Rectal smooth muscle tissue (tissue), 1 donor: ENCODE measurements at regions not wholly inside any gene's neighbourhood (a gene's known extent, or its start where the extent isn't known, plus 50 kb on each side); places are given as distances from the start of the nearest gene placed in this dataset.

Experiments used
- H3K27ac ChIP-seq: one replicate; pipeline ENCODE4 v1.7.0; 2013; ENCODE audit warnings: low read depth, low read length, inconsistent platforms
- H3K27me3 ChIP-seq: one replicate; pipeline ENCODE4 v1.7.0; 2013; ENCODE audit warnings: low read length; ENCODE audit not compliant: control insufficient read depth, insufficient read depth
- H3K36me3 ChIP-seq: one replicate; pipeline ENCODE4 v1.7.0; 2013; ENCODE audit warnings: low read length; ENCODE audit not compliant: control insufficient read depth, insufficient read depth
- H3K4me1 ChIP-seq: one replicate; pipeline ENCODE4 v1.7.0; 2013; ENCODE audit warnings: low read length; ENCODE audit not compliant: control insufficient read depth, insufficient read depth
- H3K4me3 ChIP-seq: one replicate; pipeline ENCODE4 v1.7.0; 2013; ENCODE audit warnings: low read length
- H3K9ac ChIP-seq: one replicate; pipeline ENCODE4 v1.7.0; 2013; ENCODE audit warnings: low read length

GRCh38 chr13:111595791-111596190, 275.3 kb downstream of the TEX29 start:
- H3K4me1 ChIP-seq, result no peaks in the 10 kb centered on the region
- H3K27me3 ChIP-seq, result no peaks in the 10 kb centered on the region
- no peaks in the 10 kb centered on the region for H3K36me3 ChIP-seq
- H3K27ac ChIP-seq, result no peak overlapping the region
- H3K4me3 ChIP-seq, result no peak overlapping the region
- no peak overlapping the region for H3K9ac ChIP-seq

- H3K27ac ChIP-seq, result no peak overlapping the region
- no peaks in the 10 kb centered on the region for H3K4me1 ChIP-seq
- H3K27me3 ChIP-seq, result no peaks in the 10 kb centered on the region
- no peak overlapping the region for H3K9ac ChIP-seq
- H3K4me3 ChIP-seq, result no peak overlapping the region
- H3K36me3 ChIP-seq, result no peaks in the 10 kb centered on the region
These were observed 276.8 kb downstream of the TEX29 start for GRCh38 chr13:111597191-111597611.

DNA sequence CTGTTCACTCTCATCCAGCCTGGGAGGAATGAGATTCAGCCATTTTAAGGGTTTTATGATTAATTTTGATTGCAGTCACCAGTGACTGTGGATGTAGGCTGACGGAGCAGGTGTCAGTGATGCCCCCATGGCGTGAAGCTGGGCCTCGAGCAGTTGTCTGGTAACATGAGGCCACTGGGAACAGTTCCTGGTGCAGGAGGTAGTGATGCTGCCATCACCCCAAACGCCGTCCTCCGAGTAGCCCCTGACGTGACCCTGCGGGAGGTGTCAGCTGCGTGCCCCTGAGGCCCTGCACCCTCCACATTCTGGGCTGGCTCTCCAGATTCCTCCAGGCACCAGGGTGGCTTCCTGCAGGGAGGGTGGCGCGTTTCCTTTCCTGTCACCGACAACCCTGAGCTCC, 277.2 kb downstream of the TEX29 start:
- Histone ChIP-seq H3K36me3 (no peaks in the 10 kb centered on the region), H3K4me1 (no peaks in the 10 kb centered on the region), H3K27me3 (no peaks in the 10 kb centered on the region), H3K4me3 (no peak overlapping the region), H3K9ac (no peak overlapping the region), H3K27ac (no peak overlapping the region)

DNA sequence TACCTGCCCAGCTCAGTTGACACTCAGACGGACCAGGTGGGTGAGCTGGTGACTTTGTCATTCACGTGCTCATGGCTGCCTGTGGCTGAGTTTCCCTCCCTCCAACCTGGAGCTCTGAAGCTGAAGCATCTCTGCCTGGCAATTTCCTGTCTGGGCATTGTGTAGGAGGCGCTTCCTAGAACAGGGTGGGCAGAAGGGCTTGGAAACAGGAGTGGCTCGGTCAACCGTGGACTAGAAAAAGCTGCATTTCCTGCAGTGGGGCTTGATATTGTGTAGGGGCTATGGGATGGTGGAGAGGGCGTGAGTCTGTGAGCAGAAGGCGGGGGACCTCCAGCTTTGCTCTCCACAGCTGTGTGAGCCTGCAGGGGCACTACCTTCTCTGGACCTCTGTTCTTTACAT, 278.3 kb downstream of the TEX29 start:
- H3K9ac ChIP-seq, result no peak overlapping the region
- no peaks in the 10 kb centered on the region for H3K36me3 ChIP-seq
- no peaks in the 10 kb centered on the region for H3K4me1 ChIP-seq
- H3K27me3 ChIP-seq, result no peaks in the 10 kb centered on the region
- no peak overlapping the region for H3K27ac ChIP-seq
- no peak overlapping the region for H3K4me3 ChIP-seq

DNA sequence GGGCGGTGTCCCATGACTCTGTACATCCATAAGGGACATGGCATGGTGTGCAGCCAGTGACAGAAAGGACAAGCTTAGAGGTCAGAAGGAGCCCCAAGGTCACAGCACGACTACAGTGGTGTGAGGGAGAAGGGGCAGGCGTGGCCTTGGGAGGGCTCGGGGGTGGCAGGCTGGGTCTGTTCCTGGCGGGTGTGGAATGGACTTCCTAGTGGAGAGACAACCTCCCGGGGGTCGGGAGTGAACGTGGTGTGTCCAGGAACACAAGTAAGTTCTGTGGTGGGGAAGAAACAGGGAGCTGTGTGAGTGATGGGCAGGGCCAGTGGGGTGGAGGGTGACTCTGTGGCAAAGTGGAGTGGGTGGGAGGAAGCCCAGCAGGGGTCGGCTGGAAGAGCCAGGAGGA, 279.3 kb downstream of the TEX29 start:
- no peaks in the 10 kb centered on the region for H3K4me1 ChIP-seq
- H3K27ac ChIP-seq, result no peak overlapping the region
- no peaks in the 10 kb centered on the region for H3K27me3 ChIP-seq
- no peak overlapping the region for H3K9ac ChIP-seq
- no peak overlapping the region for H3K4me3 ChIP-seq
- H3K36me3 ChIP-seq, result no peaks in the 10 kb centered on the region

GRCh38 chr13:111602874-111603273, 282.4 kb downstream of the TEX29 start:
- Histone ChIP-seq H3K36me3 (no peaks in the 10 kb centered on the region), H3K4me1 (no peaks in the 10 kb centered on the region), H3K9ac (no peak overlapping the region), H3K27me3 (no peaks in the 10 kb centered on the region), H3K4me3 (no peak overlapping the region), H3K27ac (no peak overlapping the region)

- Histone ChIP-seq H3K4me1 (no peaks in the 10 kb centered on the region), H3K36me3 (no peaks in the 10 kb centered on the region), H3K4me3 (no peak overlapping the region), H3K9ac (no peak overlapping the region), H3K27ac (no peak overlapping the region), H3K27me3 (no peaks in the 10 kb centered on the region)
These were observed 283.7 kb downstream of the TEX29 start for GRCh38 chr13:111604097-111604496.

DNA sequence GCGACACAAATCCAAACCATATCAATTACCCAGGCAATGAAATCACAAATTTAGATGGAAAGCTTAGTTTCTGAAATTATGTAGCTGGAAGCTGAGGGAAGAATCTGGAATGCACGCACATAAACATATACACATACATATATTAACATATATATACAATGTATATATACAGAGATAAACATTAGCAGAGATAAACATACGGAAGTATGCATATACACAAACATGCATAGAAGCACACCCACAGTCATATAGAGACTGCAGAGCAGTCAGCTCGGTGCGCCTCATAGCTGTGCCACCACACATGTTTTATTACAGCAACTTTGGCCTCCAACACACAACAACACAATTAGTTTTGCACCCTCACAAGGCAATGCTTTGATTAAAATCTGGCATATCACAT, 288.1 kb downstream of the TEX29 start:
- Histone ChIP-seq H3K9ac (no peak overlapping the region), H3K27ac (no peak overlapping the region), H3K36me3 (no peaks in the 10 kb centered on the region), H3K4me3 (no peak overlapping the region), H3K27me3 (no peaks in the 10 kb centered on the region), H3K4me1 (no peaks in the 10 kb centered on the region)

DNA sequence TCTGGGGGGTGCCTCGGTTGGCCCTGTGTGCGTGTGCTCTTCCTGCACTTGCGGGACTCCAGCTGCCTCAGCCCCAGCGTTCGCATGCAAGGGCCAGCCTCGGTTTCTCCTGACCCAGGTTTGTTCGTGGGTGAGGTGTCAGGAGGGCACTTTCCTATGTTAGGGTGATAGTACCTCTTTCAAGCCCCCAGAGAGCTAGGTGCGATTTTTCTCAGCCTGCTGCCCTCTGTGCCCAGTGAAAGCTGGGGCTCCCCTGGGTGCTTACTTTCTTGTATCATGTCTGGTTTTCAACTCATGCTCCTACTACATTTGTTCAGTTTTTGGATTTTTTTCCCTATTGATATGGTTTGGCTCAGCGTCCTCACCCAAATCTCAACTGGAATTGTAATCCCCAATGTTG, 289.2 kb downstream of the TEX29 start:
- H3K27ac ChIP-seq, result no peak overlapping the region

DNA sequence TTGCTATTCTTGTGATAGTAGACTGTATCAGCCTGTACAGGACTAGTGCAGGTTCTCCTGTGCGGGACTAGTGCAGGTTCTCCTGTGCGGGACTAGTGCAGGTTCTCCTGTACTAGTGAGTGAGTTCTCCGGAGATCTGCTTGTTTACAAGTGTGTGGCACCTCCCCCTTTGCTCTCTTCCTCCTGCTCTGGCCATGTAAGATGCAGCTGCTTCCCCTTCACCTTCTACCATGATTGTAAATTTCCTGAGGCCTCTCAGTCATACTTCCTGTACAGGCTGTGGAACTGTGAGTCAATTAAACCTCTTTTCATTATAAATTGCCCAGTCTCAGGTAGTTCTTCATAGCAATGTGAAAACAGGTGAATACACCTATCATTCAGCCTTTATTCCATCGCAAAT, 289.6 kb downstream of the TEX29 start:
- no peak overlapping the region for H3K9ac ChIP-seq
- no peak overlapping the region for H3K4me3 ChIP-seq
- no peaks in the 10 kb centered on the region for H3K4me1 ChIP-seq
- no peaks in the 10 kb centered on the region for H3K36me3 ChIP-seq
- no peaks in the 10 kb centered on the region for H3K27me3 ChIP-seq
- H3K27ac ChIP-seq, result no peak overlapping the region

More for the DNA sequence above, 289.2 kb downstream of the TEX29 start:
- no peak overlapping the region for H3K4me3 ChIP-seq
- H3K27me3 ChIP-seq, result no peaks in the 10 kb centered on the region
- H3K36me3 ChIP-seq, result no peaks in the 10 kb centered on the region
- H3K9ac ChIP-seq, result no peak overlapping the region
- H3K4me1 ChIP-seq, result no peaks in the 10 kb centered on the region

DNA sequence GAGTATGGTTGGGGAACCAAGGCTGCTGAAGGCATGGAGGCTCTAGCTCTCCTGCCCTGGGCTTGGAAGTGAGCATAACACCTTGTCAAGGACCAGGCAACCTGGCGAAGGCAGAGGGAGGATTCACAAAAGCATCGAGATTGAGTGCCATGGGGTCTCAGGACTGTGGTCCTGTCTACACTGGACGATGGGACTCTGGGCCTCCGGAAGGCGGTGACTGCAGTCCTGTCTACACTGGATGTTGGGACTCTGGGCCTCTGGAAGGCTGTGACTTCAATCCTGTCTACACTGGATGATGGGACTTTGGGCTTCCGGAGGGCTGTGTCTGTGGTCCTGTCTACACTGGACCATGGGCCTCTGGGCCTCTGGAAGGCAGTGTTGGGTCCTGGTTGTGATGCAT, 290.4 kb downstream of the TEX29 start:
- H3K27ac ChIP-seq, result no peak overlapping the region
- no peak overlapping the region for H3K4me3 ChIP-seq
- H3K4me1 ChIP-seq, result no peaks in the 10 kb centered on the region
- H3K36me3 ChIP-seq, result no peaks in the 10 kb centered on the region
- no peaks in the 10 kb centered on the region for H3K27me3 ChIP-seq
- no peak overlapping the region for H3K9ac ChIP-seq

DNA sequence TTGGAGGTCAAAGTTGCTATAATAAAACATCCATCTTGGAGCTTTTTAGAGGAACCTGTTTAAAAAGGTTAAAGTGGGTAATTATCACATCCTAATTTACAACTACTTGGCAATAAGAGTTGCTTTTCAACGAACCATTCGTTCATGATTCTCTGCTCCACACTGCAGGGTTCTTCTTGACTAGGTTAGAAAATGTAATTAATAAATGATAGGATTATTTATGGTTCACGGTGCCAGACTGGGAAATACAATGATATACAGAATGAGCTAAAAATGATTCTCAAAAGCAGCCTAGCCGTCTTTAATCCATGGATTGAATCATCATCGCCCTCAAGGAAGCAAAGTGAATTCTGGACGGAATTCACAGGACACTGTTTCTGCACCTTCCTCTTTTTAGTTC, 291.2 kb downstream of the TEX29 start:
- Histone ChIP-seq H3K4me1 (no peaks in the 10 kb centered on the region), H3K4me3 (no peak overlapping the region), H3K9ac (no peak overlapping the region), H3K27me3 (no peaks in the 10 kb centered on the region), H3K36me3 (no peaks in the 10 kb centered on the region), H3K27ac (no peak overlapping the region)

DNA sequence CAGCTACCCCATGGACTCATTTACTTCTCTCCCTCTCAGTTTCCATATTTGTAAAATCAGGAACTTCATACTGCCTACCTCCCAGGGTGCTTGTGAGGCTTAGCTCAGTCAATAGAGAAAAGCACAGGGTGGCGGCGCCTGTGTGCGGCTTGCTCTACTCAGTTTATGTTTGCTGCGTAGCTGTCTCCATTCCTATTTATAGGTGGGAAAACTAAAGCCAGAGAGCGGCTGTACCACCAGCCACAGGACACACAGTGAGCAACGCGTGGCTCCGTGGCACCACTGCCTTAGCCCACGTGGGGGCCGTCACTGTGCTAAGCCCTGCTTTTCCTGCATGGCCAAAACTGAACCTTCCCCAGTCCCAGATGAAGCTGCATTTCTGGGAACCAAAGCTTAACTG, 292.4 kb downstream of the TEX29 start:
- H3K9ac ChIP-seq, result no peak overlapping the region
- H3K27me3 ChIP-seq, result no peaks in the 10 kb centered on the region
- no peak overlapping the region for H3K27ac ChIP-seq
- no peaks in the 10 kb centered on the region for H3K4me1 ChIP-seq
- H3K4me3 ChIP-seq, result no peak overlapping the region
- H3K36me3 ChIP-seq, result no peaks in the 10 kb centered on the region

DNA sequence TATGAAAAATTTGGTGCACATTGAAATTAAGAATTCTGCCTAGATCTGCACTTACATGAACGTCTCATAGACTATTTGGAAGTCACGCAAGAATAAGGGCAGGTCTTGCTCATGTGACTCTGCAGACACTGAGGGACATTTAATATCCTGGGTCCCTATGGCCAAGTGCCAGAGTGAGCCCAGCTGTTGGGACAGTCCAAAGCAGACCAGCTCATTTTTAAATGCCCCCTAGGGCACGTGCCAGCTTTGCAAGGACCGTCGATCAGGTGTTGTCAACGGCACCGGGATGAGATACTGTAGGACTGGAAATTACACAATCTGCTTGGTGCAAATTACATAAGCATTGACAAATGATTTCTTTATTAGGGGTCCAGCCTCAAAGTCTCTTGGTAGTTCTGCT, 293.6 kb downstream of the TEX29 start:
- Histone ChIP-seq H3K36me3 (no peaks in the 10 kb centered on the region), H3K9ac (no peak overlapping the region), H3K27me3 (no peaks in the 10 kb centered on the region), H3K4me1 (no peaks in the 10 kb centered on the region), H3K4me3 (no peak overlapping the region), H3K27ac (no peak overlapping the region)
